ENCODE measurements at regions not wholly inside any gene's neighbourhood (a gene's known extent, or its start where the extent isn't known, plus 50 kb on each side); places are given as distances from the start of the nearest gene placed in this dataset.

DNA sequence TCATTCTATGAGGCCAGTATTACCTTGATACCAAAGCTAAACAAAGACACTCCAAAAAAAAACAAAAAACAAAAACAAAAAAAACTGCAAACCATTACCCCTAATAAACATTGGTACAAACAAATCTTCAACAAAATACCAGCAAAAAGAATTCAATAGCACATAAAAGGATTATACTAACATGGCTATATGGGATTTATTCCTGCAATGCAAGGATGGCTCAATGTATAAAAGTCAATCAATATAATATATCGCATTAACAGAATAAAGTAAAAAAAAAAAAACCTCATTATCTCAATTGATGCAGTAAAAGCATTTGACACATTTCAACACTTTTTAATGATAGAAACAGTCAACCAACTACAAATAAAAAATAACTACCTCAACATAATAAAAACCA lies 233.3 kb upstream of the NFE2L3 start:
- no CpG with 5 or more reads among the region's 1 CpG for whole genome bisulfite sequencing (ENCODE audit: extremely low coverage, insufficient coverage, low lambda C conversion rate)
- no peak overlapping the region for H2BK15ac ChIP-seq (replicated peaks; ENCODE audit: low read depth)
- H2AK5ac ChIP-seq (ENCODE audit: low read length): no peak overlapping the region
- H3K18ac ChIP-seq (ENCODE audit: low read length): no peak overlapping the region
- no peak overlapping the region for H3K4ac ChIP-seq (ENCODE audit: low read depth, low read length)
- no peaks in the 10 kb centered on the region for H3K4me1 ChIP-seq (ENCODE audit: control insufficient read depth, low read depth, low read length)
- H3K4me3 ChIP-seq (ENCODE audit: low read length): no peak overlapping the region
- no peak overlapping the region for H3K23ac ChIP-seq (ENCODE audit: low read length)
- no peak overlapping the region for H4K5ac ChIP-seq (ENCODE audit: low read length)
- no peak overlapping the region for H2BK120ac ChIP-seq (ENCODE audit: low read depth, low read length)
- no peak overlapping the region for H3K27ac ChIP-seq (ENCODE audit: low read depth, low read length)
- no peaks in the 10 kb centered on the region for H3K36me3 ChIP-seq (ENCODE audit: control insufficient read depth, insufficient read depth, low read length)
- no peak for DNase-seq
- no peaks in the 10 kb centered on the region for H3K79me2 ChIP-seq (ENCODE audit: control insufficient read depth, insufficient read depth, low read length)
- no peaks in the 10 kb centered on the region for H3K79me1 ChIP-seq (ENCODE audit: low read length)
- H3K27me3 ChIP-seq (ENCODE audit: insufficient read depth, low read length, poor library complexity): no peaks in the 10 kb centered on the region
- no peak overlapping the region for H3K56ac ChIP-seq (ENCODE audit: low read length)
- no peak overlapping the region for H2BK5ac ChIP-seq (ENCODE audit: low read length)
- no peak overlapping the region for H3K9ac ChIP-seq (ENCODE audit: low read length)
- no peak overlapping the region for H4K8ac ChIP-seq (ENCODE audit: low read depth, low read length)
- H3K4me2 ChIP-seq (ENCODE audit: low read length): no peak overlapping the region

DNA sequence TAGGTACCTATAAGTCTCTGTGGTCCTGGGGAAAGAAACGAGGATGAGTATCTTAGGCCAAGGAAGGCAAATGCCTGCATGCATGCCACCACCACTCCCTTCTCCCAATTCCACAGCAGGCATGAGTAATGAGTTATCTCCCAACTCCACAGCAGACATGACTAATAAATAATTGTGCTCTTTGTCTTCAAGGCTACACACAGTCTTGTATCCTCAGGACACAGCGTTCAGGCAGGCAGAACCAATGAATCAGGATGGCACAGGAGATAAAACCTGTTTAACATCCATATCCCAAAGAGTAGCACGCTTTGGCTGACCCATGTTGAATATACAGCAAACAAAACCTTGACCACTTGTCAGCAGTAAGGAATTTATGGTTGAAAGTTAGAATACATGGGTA lies 229.7 kb upstream of the NFE2L3 start:
- Histone ChIP-seq H3K4me2 (ENCODE audit: low read length) (no peak overlapping the region), H3K18ac (ENCODE audit: low read length) (no peak overlapping the region), H2AK5ac (ENCODE audit: low read length) (no peak overlapping the region), H3K27ac (ENCODE audit: low read depth, low read length) (no peak overlapping the region), H2BK15ac (replicated peaks; ENCODE audit: low read depth) (no peak overlapping the region), H2BK5ac (ENCODE audit: low read length) (no peak overlapping the region), H3K4me3 (ENCODE audit: low read length) (no peak overlapping the region), H3K27me3 (ENCODE audit: insufficient read depth, low read length, poor library complexity) (no peaks in the 10 kb centered on the region), H4K8ac (ENCODE audit: low read depth, low read length) (no peak overlapping the region), H3K79me2 (ENCODE audit: control insufficient read depth, insufficient read depth, low read length) (no peaks in the 10 kb centered on the region), H4K5ac (ENCODE audit: low read length) (no peak overlapping the region), H3K23ac (ENCODE audit: low read length) (no peak overlapping the region), H3K9ac (ENCODE audit: low read length) (no peak overlapping the region), H2BK120ac (ENCODE audit: low read depth, low read length) (no peak overlapping the region), H3K56ac (ENCODE audit: low read length) (no peak overlapping the region), H3K4me1 (ENCODE audit: control insufficient read depth, low read depth, low read length) (no peaks in the 10 kb centered on the region), H3K36me3 (ENCODE audit: control insufficient read depth, insufficient read depth, low read length) (no peaks in the 10 kb centered on the region), H3K79me1 (ENCODE audit: low read length) (no peaks in the 10 kb centered on the region), H3K4ac (ENCODE audit: low read depth, low read length) (no peak overlapping the region)
- no CpG with 5 or more reads among the region's 3 CpGs for WGBS (ENCODE audit: extremely low coverage, insufficient coverage, low lambda C conversion rate)
- no peak for DNase-seq

DNA sequence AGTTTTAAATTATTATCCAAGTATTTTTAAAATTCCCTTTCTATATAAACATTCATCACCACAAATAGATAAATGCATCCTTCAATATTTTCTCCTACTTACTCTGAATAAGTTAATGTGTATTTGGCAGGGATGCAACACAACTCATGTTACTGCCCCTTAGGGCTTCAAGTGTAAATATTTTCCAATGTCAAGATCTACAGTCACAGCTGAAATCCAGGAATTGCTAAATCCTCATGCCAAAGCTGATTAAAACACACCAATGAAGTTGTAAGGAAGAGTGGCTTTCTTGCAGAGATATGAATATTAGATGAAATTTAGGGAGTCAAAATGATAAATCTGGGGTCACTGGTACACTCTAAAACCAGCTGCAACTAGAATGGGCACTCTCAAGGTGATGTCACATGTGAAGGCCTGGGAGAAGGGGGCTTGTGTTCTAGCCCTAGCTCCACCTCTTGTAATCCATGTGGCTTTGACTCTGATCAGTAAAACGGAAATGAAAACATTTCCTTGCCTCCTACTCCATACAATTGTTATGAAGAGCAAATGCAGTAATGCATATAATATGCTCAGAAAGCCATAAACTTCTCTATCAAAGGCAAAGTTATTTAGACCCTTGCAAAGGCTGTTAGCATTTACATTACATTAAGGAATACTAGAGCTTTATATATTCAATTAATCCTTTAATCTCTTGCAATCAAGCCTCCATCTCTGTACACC lies 228.1 kb upstream of the NFE2L3 start:
- H3K23ac ChIP-seq (ENCODE audit: low read length): no peak overlapping the region
- H3K36me3 ChIP-seq (ENCODE audit: control insufficient read depth, insufficient read depth, low read length): no peaks in the 10 kb centered on the region
- no peak overlapping the region for H2BK15ac ChIP-seq (replicated peaks; ENCODE audit: low read depth)
- no peak overlapping the region for H4K8ac ChIP-seq (ENCODE audit: low read depth, low read length)
- no peaks in the 10 kb centered on the region for H3K27me3 ChIP-seq (ENCODE audit: insufficient read depth, low read length, poor library complexity)
- H2AK5ac ChIP-seq (ENCODE audit: low read length): no peak overlapping the region
- H4K5ac ChIP-seq (ENCODE audit: low read length): no peak overlapping the region
- H3K4me2 ChIP-seq (ENCODE audit: low read length): no peak overlapping the region
- no peak overlapping the region for H3K27ac ChIP-seq (ENCODE audit: low read depth, low read length)
- H3K9ac ChIP-seq (ENCODE audit: low read length): no peak overlapping the region
- H3K4ac ChIP-seq (ENCODE audit: low read depth, low read length): no peak overlapping the region
- no peak overlapping the region for H2BK120ac ChIP-seq (ENCODE audit: low read depth, low read length)
- no peak overlapping the region for H3K18ac ChIP-seq (ENCODE audit: low read length)
- no peaks in the 10 kb centered on the region for H3K79me1 ChIP-seq (ENCODE audit: low read length)
- no peak overlapping the region for H3K4me3 ChIP-seq (ENCODE audit: low read length)
- no peaks in the 10 kb centered on the region for H3K79me2 ChIP-seq (ENCODE audit: control insufficient read depth, insufficient read depth, low read length)
- H2BK5ac ChIP-seq (ENCODE audit: low read length): no peak overlapping the region
- WGBS (ENCODE audit: extremely low coverage, insufficient coverage, low lambda C conversion rate): no CpG with 5 or more reads among the region's 1 CpG
- no peaks in the 10 kb centered on the region for H3K4me1 ChIP-seq (ENCODE audit: control insufficient read depth, low read depth, low read length)
- H3K56ac ChIP-seq (ENCODE audit: low read length): no peak overlapping the region
- no peak for DNase-seq

DNA sequence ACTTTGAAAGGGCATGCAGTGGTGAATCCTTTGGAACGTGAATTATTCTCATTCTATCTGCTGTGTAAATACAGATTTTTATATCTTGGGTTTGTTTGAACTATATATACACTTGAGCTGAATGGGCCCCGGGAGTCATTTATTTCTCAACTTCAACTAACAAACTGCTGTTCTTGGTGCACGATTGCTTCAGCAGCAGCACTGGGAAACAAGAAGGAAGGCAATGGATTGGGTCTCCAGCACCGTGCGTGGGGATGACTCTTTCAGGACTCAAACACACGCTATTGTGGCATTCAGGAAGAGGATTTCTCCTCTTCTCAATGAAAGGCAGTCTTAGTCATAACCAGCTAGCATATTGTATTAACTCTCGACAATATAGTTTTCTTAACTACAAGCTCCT lies 226.0 kb upstream of the NFE2L3 start:
- H4K8ac ChIP-seq (ENCODE audit: low read depth, low read length): no peak overlapping the region
- H3K56ac ChIP-seq (ENCODE audit: low read length): no peak overlapping the region
- no peaks in the 10 kb centered on the region for H3K4me1 ChIP-seq (ENCODE audit: control insufficient read depth, low read depth, low read length)
- WGBS (ENCODE audit: extremely low coverage, insufficient coverage, low lambda C conversion rate): no CpG with 5 or more reads among the region's 7 CpGs
- no peaks in the 10 kb centered on the region for H3K36me3 ChIP-seq (ENCODE audit: control insufficient read depth, insufficient read depth, low read length)
- no peak overlapping the region for H2BK5ac ChIP-seq (ENCODE audit: low read length)
- DNase-seq: peak; percentile 18
- H3K79me1 ChIP-seq (ENCODE audit: low read length): no peaks in the 10 kb centered on the region
- no peaks in the 10 kb centered on the region for H3K79me2 ChIP-seq (ENCODE audit: control insufficient read depth, insufficient read depth, low read length)
- H3K9ac ChIP-seq (ENCODE audit: low read length): no peak overlapping the region
- no peak overlapping the region for H3K4ac ChIP-seq (ENCODE audit: low read depth, low read length)
- no peak overlapping the region for H2BK15ac ChIP-seq (replicated peaks; ENCODE audit: low read depth)
- H3K27me3 ChIP-seq (ENCODE audit: insufficient read depth, low read length, poor library complexity): no peaks in the 10 kb centered on the region
- no peak overlapping the region for H2BK120ac ChIP-seq (ENCODE audit: low read depth, low read length)
- no peak overlapping the region for H3K18ac ChIP-seq (ENCODE audit: low read length)
- H4K5ac ChIP-seq (ENCODE audit: low read length): no peak overlapping the region
- H3K4me2 ChIP-seq (ENCODE audit: low read length): no peak overlapping the region
- no peak overlapping the region for H3K23ac ChIP-seq (ENCODE audit: low read length)
- H2AK5ac ChIP-seq (ENCODE audit: low read length): no peak overlapping the region
- H3K27ac ChIP-seq (ENCODE audit: low read depth, low read length): no peak overlapping the region
- H3K4me3 ChIP-seq (ENCODE audit: low read length): no peak overlapping the region

DNA sequence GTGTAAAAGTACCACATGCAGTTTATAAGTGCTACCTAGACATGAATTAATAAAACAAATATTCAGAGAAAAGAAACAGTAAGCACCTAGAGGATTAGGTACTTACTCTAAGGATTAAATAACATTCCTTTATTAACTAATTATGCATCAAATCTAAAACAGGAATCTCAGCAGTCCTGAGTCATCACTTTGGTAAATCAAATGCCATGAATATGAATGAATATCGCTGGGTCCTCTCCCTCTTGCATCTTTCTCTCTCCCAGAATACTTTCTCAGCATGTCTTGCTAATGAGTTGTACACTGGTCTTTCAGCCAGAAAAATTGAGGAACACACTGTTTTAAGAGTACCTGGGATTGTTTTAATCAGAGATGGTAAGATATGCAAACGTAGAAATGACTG lies 225.5 kb upstream of the NFE2L3 start:
- no peaks in the 10 kb centered on the region for H3K36me3 ChIP-seq (ENCODE audit: control insufficient read depth, insufficient read depth, low read length)
- H3K56ac ChIP-seq (ENCODE audit: low read length): no peak overlapping the region
- no peak for DNase-seq
- no peak overlapping the region for H3K4me2 ChIP-seq (ENCODE audit: low read length)
- H4K5ac ChIP-seq (ENCODE audit: low read length): no peak overlapping the region
- no peaks in the 10 kb centered on the region for H3K4me1 ChIP-seq (ENCODE audit: control insufficient read depth, low read depth, low read length)
- no peak overlapping the region for H2BK120ac ChIP-seq (ENCODE audit: low read depth, low read length)
- H2AK5ac ChIP-seq (ENCODE audit: low read length): no peak overlapping the region
- no peaks in the 10 kb centered on the region for H3K27me3 ChIP-seq (ENCODE audit: insufficient read depth, low read length, poor library complexity)
- H3K18ac ChIP-seq (ENCODE audit: low read length): no peak overlapping the region
- H3K79me2 ChIP-seq (ENCODE audit: control insufficient read depth, insufficient read depth, low read length): no peaks in the 10 kb centered on the region
- H3K9ac ChIP-seq (ENCODE audit: low read length): no peak overlapping the region
- H2BK5ac ChIP-seq (ENCODE audit: low read length): no peak overlapping the region
- no CpG with 5 or more reads among the region's 2 CpGs for WGBS (ENCODE audit: extremely low coverage, insufficient coverage, low lambda C conversion rate)
- H3K4me3 ChIP-seq (ENCODE audit: low read length): no peak overlapping the region
- H3K79me1 ChIP-seq (ENCODE audit: low read length): no peaks in the 10 kb centered on the region
- H4K8ac ChIP-seq (ENCODE audit: low read depth, low read length): no peak overlapping the region
- no peak overlapping the region for H3K23ac ChIP-seq (ENCODE audit: low read length)
- H3K4ac ChIP-seq (ENCODE audit: low read depth, low read length): no peak overlapping the region
- no peak overlapping the region for H2BK15ac ChIP-seq (replicated peaks; ENCODE audit: low read depth)
- H3K27ac ChIP-seq (ENCODE audit: low read depth, low read length): no peak overlapping the region
